ENCODE measurements at regions not wholly inside any gene's neighbourhood (a gene's known extent, or its start where the extent isn't known, plus 50 kb on each side); places are given as distances from the start of the nearest gene placed in this dataset.

GRCh38 chr6:141484711-141485110 lies 648.0 kb upstream of the GJE1 start:
- 90% methylated on average over 3 of the region's 3 CpGs for WGBS (ENCODE audit: low lambda C conversion rate, missing lambda C conversion rate)
- Histone ChIP-seq H3K27ac (no peak overlapping the region), H3K9me3 (ENCODE audit: low read depth) (no peaks in the 10 kb centered on the region), H3K4me2 (no peak overlapping the region), H2AFZ (no peak overlapping the region), H3K4me3 (no peak overlapping the region), H3K27me3 (no peaks in the 10 kb centered on the region), H3K9me2 (replicated peaks; ENCODE audit: insufficient read depth) (no peaks in the 10 kb centered on the region), H3K36me3 (replicated peaks; ENCODE audit: insufficient read depth, low read depth) (no peaks in the 10 kb centered on the region), H3K4me1 (ENCODE audit: insufficient read depth) (no peaks in the 10 kb centered on the region), H4K20me1 (ENCODE audit: insufficient read depth, poor library complexity, severe bottlenecking) (no peaks in the 10 kb centered on the region), H3K79me2 (no peaks in the 10 kb centered on the region)
- DNase-seq (ENCODE audit: low spot score): no peak
- TF ChIP-seq CTCF (IDR thresholded peaks at IDR 0.05; ENCODE audit: poor library complexity) (no peak), EZH2 (IDR thresholded peaks at IDR 0.05; ENCODE audit: borderline replicate concordance) (no peak), EZH2phosphoT487 (IDR thresholded peaks at IDR 0.05; ENCODE audit: low read depth, severe bottlenecking, unreplicated experiment) (no peak)

GRCh38 chr6:141483598-141484061 lies 649.1 kb upstream of the GJE1 start:
- TF ChIP-seq CTCF (IDR thresholded peaks at IDR 0.05; ENCODE audit: poor library complexity): no peak
- Histone ChIP-seq H3K79me2 (no peaks in the 10 kb centered on the region), H3K9me3 (ENCODE audit: low read depth) (no peaks in the 10 kb centered on the region), H3K4me1 (ENCODE audit: insufficient read depth) (no peaks in the 10 kb centered on the region), H2AFZ (no peak overlapping the region), H3K4me3 (no peak overlapping the region), H3K27me3 (no peaks in the 10 kb centered on the region), H3K9me2 (replicated peaks; ENCODE audit: insufficient read depth) (no peaks in the 10 kb centered on the region), H3K4me2 (no peak overlapping the region), H3K27ac (no peak overlapping the region), H3K36me3 (replicated peaks; ENCODE audit: insufficient read depth, low read depth) (no peaks in the 10 kb centered on the region), H4K20me1 (ENCODE audit: insufficient read depth, poor library complexity, severe bottlenecking) (no peaks in the 10 kb centered on the region)
- DNase-seq (ENCODE audit: low spot score): no peak
- WGBS (ENCODE audit: low lambda C conversion rate, missing lambda C conversion rate): 70% methylated on average over 5 of the region's 5 CpGs

- TF ChIP-seq CTCF (IDR thresholded peaks at IDR 0.05; ENCODE audit: poor library complexity) (no peak), EZH2 (IDR thresholded peaks at IDR 0.05; ENCODE audit: borderline replicate concordance) (no peak), EZH2phosphoT487 (IDR thresholded peaks at IDR 0.05; ENCODE audit: low read depth, severe bottlenecking, unreplicated experiment) (no peak)
- no peak overlapping the region for H3K4me2 ChIP-seq
- H3K36me3 ChIP-seq (replicated peaks; ENCODE audit: insufficient read depth, low read depth): no peaks in the 10 kb centered on the region
- DNase-seq (ENCODE audit: low spot score): no peak
- no peaks in the 10 kb centered on the region for H3K9me3 ChIP-seq (ENCODE audit: low read depth)
- H3K27me3 ChIP-seq: no peaks in the 10 kb centered on the region
- H3K79me2 ChIP-seq: no peaks in the 10 kb centered on the region
- no peak overlapping the region for H3K4me3 ChIP-seq
- H2AFZ ChIP-seq: no peak overlapping the region
- no peaks in the 10 kb centered on the region for H3K4me1 ChIP-seq (ENCODE audit: insufficient read depth)
- 84% methylated on average over 6 of the region's 6 CpGs for WGBS (ENCODE audit: low lambda C conversion rate, missing lambda C conversion rate)
- H3K27ac ChIP-seq: no peak overlapping the region
- no peaks in the 10 kb centered on the region for H3K9me2 ChIP-seq (replicated peaks; ENCODE audit: insufficient read depth)
- H4K20me1 ChIP-seq (ENCODE audit: insufficient read depth, poor library complexity, severe bottlenecking): no peaks in the 10 kb centered on the region
Measured at GRCh38 chr6:141482796-141483597, 649.7 kb upstream of the GJE1 start.

Data from hepatocyte (in vitro differentiated cells).